Neuronal stem cell (in vitro differentiated cells): ENCODE measurements at regions not wholly inside any gene's neighbourhood (a gene's known extent, or its start where the extent isn't known, plus 50 kb on each side); places are given as distances from the start of the nearest gene placed in this dataset.

Experiments
- DNase-seq: peaks from one replicate; pipeline ENCODE4 v3.0.0-alpha.2; 2013; ENCODE audit warnings: low spot score
- H2AFZ ChIP-seq: one replicate; pipeline ENCODE4 v1.6.1; 2013; ENCODE audit warnings: mild to moderate bottlenecking, low read length, inconsistent platforms
- H2AK5ac ChIP-seq: 2 replicates; pipeline ENCODE4 v1.6.1; 2013; ENCODE audit warnings: low read depth, mild to moderate bottlenecking, inconsistent platforms, low read length, moderate library complexity, mixed read lengths
- H2BK120ac ChIP-seq: 2 replicates; pipeline ENCODE4 v1.6.1; 2013; ENCODE audit warnings: low read depth, mild to moderate bottlenecking, inconsistent platforms, low read length, moderate library complexity, mixed read lengths
- H2BK12ac ChIP-seq: one replicate; pipeline ENCODE4 v1.6.1; 2013; ENCODE audit warnings: low read length, inconsistent platforms
- H2BK15ac ChIP-seq: 2 replicates; pipeline ENCODE4 v1.6.1; 2013; ENCODE audit warnings: mild to moderate bottlenecking, low read length, inconsistent platforms, mixed read lengths
- H2BK5ac ChIP-seq: one replicate; pipeline ENCODE4 v1.6.1; 2013; ENCODE audit warnings: inconsistent platforms, mild to moderate bottlenecking, low read length, moderate library complexity
- H3K14ac ChIP-seq: one replicate; pipeline ENCODE4 v1.6.1; 2013; ENCODE audit warnings: low read length, inconsistent platforms
- H3K18ac ChIP-seq: 2 replicates; pipeline ENCODE4 v1.6.1; 2013; ENCODE audit warnings: low read length, inconsistent platforms
- H3K23ac ChIP-seq: 2 replicates; pipeline ENCODE4 v1.6.1; 2013; ENCODE audit warnings: low read depth, mild to moderate bottlenecking, mixed read lengths, low read length, inconsistent platforms; ENCODE audit not compliant: poor library complexity
- H3K27ac ChIP-seq: replicated peaks from 3 replicates; pipeline ENCODE4 v1.5.1; 2013; ENCODE audit warnings: low read length, inconsistent platforms
- H3K27me3 ChIP-seq, 3 experiments: 2 replicates each; pipeline ENCODE4 v1.6.1; 2013; ENCODE audit warnings: low read length in 3 of 3, mild to moderate bottlenecking in 2 of 3, inconsistent platforms in 1 of 3, low read depth in 1 of 3, mixed read lengths in 1 of 3, moderate library complexity in 1 of 3; ENCODE audit not compliant: control insufficient read depth in 3 of 3, insufficient read depth in 3 of 3
- H3K36me3 ChIP-seq, 2 donors: replicated peaks in 1 of 2; 2 replicates each; pipeline ENCODE4 v1.6.1; 2013; ENCODE audit warnings: low read length in 2 of 2; ENCODE audit not compliant: control insufficient read depth in 2 of 2, insufficient read depth in 2 of 2
- H3K4ac ChIP-seq: 2 replicates; pipeline ENCODE4 v1.6.1; 2013; ENCODE audit warnings: inconsistent platforms, mild to moderate bottlenecking, low read length, moderate library complexity
- H3K4me1 ChIP-seq, 2 donors: 1 replicate in 1 of 2; 2 replicates in 1 of 2; pipeline ENCODE4 v1.6.1; 2013; ENCODE audit warnings: low read length in 2 of 2, low read depth in 1 of 2; ENCODE audit not compliant: control insufficient read depth in 2 of 2, insufficient read depth in 1 of 2
- H3K4me2 ChIP-seq: one replicate; pipeline ENCODE4 v1.6.1; 2013; ENCODE audit warnings: mild to moderate bottlenecking, low read length, inconsistent platforms; ENCODE audit not compliant: insufficient read depth, poor library complexity, severe bottlenecking
- H3K4me3 ChIP-seq, 2 donors: 2 replicates each; pipeline ENCODE4 v1.5.1; 2013; ENCODE audit warnings: low read length in 2 of 2, mild to moderate bottlenecking in 2 of 2, inconsistent platforms in 1 of 2, moderate library complexity in 1 of 2
- H3K79me1 ChIP-seq: one replicate; pipeline ENCODE4 v1.6.1; 2013; ENCODE audit warnings: low read depth, mild to moderate bottlenecking, inconsistent platforms, low read length, moderate library complexity
- H3K9ac ChIP-seq: one replicate; pipeline ENCODE4 v1.6.1; 2013; ENCODE audit warnings: mild to moderate bottlenecking, low read depth, low read length, inconsistent platforms; ENCODE audit not compliant: poor library complexity
- H3K9me3 ChIP-seq, 2 donors: replicated peaks in 1 of 2; 2 replicates each; pipeline versions ENCODE3 to v1.6.1; 2013; ENCODE audit warnings: low read length in 2 of 2, mild to moderate bottlenecking in 2 of 2, inconsistent platforms in 1 of 2, low read depth in 1 of 2, mixed read lengths in 1 of 2, moderate library complexity in 1 of 2; ENCODE audit not compliant: control insufficient read depth in 2 of 2, insufficient read depth in 1 of 2
- H4K8ac ChIP-seq: one replicate; pipeline ENCODE4 v1.6.1; 2013; ENCODE audit warnings: low read depth, mild to moderate bottlenecking, inconsistent platforms, low read length, moderate library complexity
- H4K91ac ChIP-seq: one replicate; pipeline ENCODE4 v1.6.1; 2013; ENCODE audit warnings: low read length, low read depth, mild to moderate bottlenecking, inconsistent platforms; ENCODE audit not compliant: poor library complexity
- WGBS, 2 donors: extraction: QIAGEN DNeasy Blood & Tissue Kit; methylation state at CpG; one replicate each; pipeline ENCODE4 v1.1.7; 2013; ENCODE audit warnings: missing lambda C conversion rate in 2 of 2, mixed read lengths in 1 of 2; ENCODE audit not compliant: insufficient read length in 2 of 2, insufficient replicate concordance in 1 of 2; ENCODE audit errors: extremely low coverage in 2 of 2; 5-methylcytosine and 5-hydroxymethylcytosine counted together

- Histone ChIP-seq H3K4me1 (no peaks in the 10 kb centered on the region), H3K23ac (no peak overlapping the region), H4K8ac (no peak overlapping the region), H2BK5ac (no peak overlapping the region), H3K4me2 (no peak overlapping the region), H2BK15ac (no peak overlapping the region), H3K9me3 (no peaks in the 10 kb centered on the region), H3K27ac (no peak overlapping the region), H2BK12ac (no peak overlapping the region), H2AK5ac (no peak overlapping the region), H2BK120ac (no peak overlapping the region), H3K4ac (no peak overlapping the region), H3K9ac (no peak overlapping the region), H3K27me3 (no peaks in the 10 kb centered on the region), H2AFZ (no peak overlapping the region), H4K91ac (no peak overlapping the region), H3K14ac (no peak overlapping the region), H3K36me3 (no peaks in the 10 kb centered on the region), H3K4me3 (no peak overlapping the region), H3K79me1 (no peaks in the 10 kb centered on the region), H3K18ac (no peak overlapping the region)
- WGBS, 2 donors: no CpG with 5 or more reads among the region's 1 CpG
- no peak for DNase-seq
These were observed 470.8 kb downstream of the FGF9 start for GRCh38 chr13:22141716-22142115.

GRCh38 chr13:22143671-22144070 is 472.8 kb downstream of the FGF9 start:
- Histone ChIP-seq H3K27ac (no peak overlapping the region), H3K27me3 (no peaks in the 10 kb centered on the region), H4K91ac (no peak overlapping the region), H2AFZ (no peak overlapping the region), H2BK12ac (no peak overlapping the region), H3K9ac (no peak overlapping the region), H3K14ac (no peak overlapping the region), H4K8ac (no peak overlapping the region), H3K4ac (no peak overlapping the region), H3K4me2 (no peak overlapping the region), H3K18ac (peak overlapping the region; percentile 67), H3K36me3 (no peaks in the 10 kb centered on the region), H2BK5ac (no peak overlapping the region), H2AK5ac (no peak overlapping the region), H3K23ac (no peak overlapping the region), H2BK120ac (no peak overlapping the region), H2BK15ac (no peak overlapping the region), H3K9me3 (no peaks in the 10 kb centered on the region), H3K4me3 (no peak overlapping the region), H3K79me1 (no peaks in the 10 kb centered on the region), H3K4me1 (no peaks in the 10 kb centered on the region)
- WGBS, 2 donors: no CpG with 5 or more reads among the region's 1 CpG
- no peak for DNase-seq

- Histone ChIP-seq H3K27me3 (no peaks in the 10 kb centered on the region), H3K9ac (no peak overlapping the region), H2AK5ac (no peak overlapping the region), H3K4me3 (no peak overlapping the region), H2BK5ac (no peak overlapping the region), H3K23ac (no peak overlapping the region), H3K18ac (no peak overlapping the region), H3K4me1 (no peaks in the 10 kb centered on the region), H2AFZ (no peak overlapping the region), H3K14ac (no peak overlapping the region), H2BK120ac (no peak overlapping the region), H3K79me1 (no peaks in the 10 kb centered on the region), H4K91ac (no peak overlapping the region), H3K4me2 (no peak overlapping the region), H2BK15ac (no peak overlapping the region), H3K4ac (no peak overlapping the region), H2BK12ac (no peak overlapping the region), H3K9me3 (no peaks in the 10 kb centered on the region), H3K36me3 (no peaks in the 10 kb centered on the region), H4K8ac (no peak overlapping the region), H3K27ac (no peak overlapping the region)
- WGBS, 2 donors: no CpG with 5 or more reads among the region's 2 CpGs
- no peak for DNase-seq
These were observed 473.9 kb downstream of the FGF9 start for GRCh38 chr13:22144806-22145205.

- no peak for DNase-seq
- H3K27ac ChIP-seq: no peak overlapping the region
- no peak overlapping the region for H4K91ac ChIP-seq
- no peaks in the 10 kb centered on the region for H3K4me1 ChIP-seq
- H3K18ac ChIP-seq: no peak overlapping the region
- no CpG with 5 or more reads among the region's 3 CpGs for WGBS, 2 donors
- no peak overlapping the region for H2BK5ac ChIP-seq
- H3K27me3 ChIP-seq: no peaks in the 10 kb centered on the region
- no peak overlapping the region for H2BK15ac ChIP-seq
- no peak overlapping the region for H3K14ac ChIP-seq
- H3K4me2 ChIP-seq: no peak overlapping the region
- H2BK120ac ChIP-seq: no peak overlapping the region
- no peak overlapping the region for H3K9ac ChIP-seq
- H3K4ac ChIP-seq: no peak overlapping the region
- H3K79me1 ChIP-seq: no peaks in the 10 kb centered on the region
- H3K4me3 ChIP-seq: no peak overlapping the region
- no peak overlapping the region for H4K8ac ChIP-seq
- no peaks in the 10 kb centered on the region for H3K9me3 ChIP-seq
- H2AK5ac ChIP-seq: no peak overlapping the region
- no peak overlapping the region for H3K23ac ChIP-seq
- no peaks in the 10 kb centered on the region for H3K36me3 ChIP-seq
- no peak overlapping the region for H2AFZ ChIP-seq
- no peak overlapping the region for H2BK12ac ChIP-seq
These were observed 477.3 kb downstream of the FGF9 start for GRCh38 chr13:22148187-22148586.
